ENCODE measurements at regions not wholly inside any gene's neighbourhood (a gene's known extent, or its start where the extent isn't known, plus 50 kb on each side); places are given as distances from the start of the nearest gene placed in this dataset.

DNA sequence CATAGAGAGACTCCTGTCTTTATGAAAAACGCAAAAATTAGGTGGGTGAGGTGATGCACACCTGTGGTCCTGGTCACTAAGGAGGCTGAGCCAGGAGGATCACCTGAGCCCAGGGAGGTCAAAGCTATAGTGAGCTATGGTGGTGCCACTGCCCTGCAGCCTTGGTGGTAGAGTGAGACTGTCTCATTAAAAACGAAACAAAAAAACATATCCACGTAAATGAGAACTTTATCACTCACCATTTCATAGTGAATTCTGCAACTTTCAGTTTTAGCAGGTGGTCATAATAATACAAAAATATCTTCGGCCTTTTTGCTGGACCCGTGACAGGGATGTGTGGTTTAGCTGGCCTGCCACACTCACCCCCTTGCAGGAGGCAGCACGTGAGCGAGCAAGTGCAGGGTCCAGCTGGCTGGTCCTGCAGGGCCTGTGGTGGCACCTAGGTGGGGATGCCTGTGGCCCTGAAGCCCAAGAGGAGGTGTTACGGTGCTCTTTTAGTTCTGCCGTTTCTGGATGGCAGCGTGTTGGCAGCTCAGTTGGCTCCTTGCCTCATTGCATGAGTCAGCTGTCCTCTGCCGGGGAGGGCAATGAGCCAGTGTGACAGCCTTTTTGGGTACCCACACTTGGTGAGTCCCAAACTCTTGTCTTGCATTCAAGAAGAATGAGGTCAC is 1330.7 kb upstream of the TMEM132C start:
- Mint-ChIP-seq H3K27me3 (no peaks in the 10 kb centered on the region), H3K4me3 (no peak overlapping the region), H3K9me3 (ENCODE audit: insufficient read depth) (peaks cover 2% of the 10 kb centered on the region), H3K27ac (no peak overlapping the region), H3K4me1 (no peaks in the 10 kb centered on the region)
- TF ChIP-seq CTCF (IDR thresholded peaks at IDR 0.05) (no peak), EZH2 (IDR thresholded peaks at IDR 0.05; ENCODE audit: borderline replicate concordance, insufficient read depth, low read depth, low read length, poor library complexity, severe bottlenecking) (no peak)
- Histone ChIP-seq H2AFZ (ENCODE audit: insufficient read depth, low read depth, low read length, poor library complexity, severe bottlenecking) (peak overlapping the region; percentile 28), H3K4me3 (ENCODE audit: control extremely low read depth in 1 of 5, extremely low read depth in 1 of 5, insufficient read depth in 1 of 5, low read depth in 2 of 5, low read length in 4 of 5) (no peak overlapping the region), H3K4me2 (replicated peaks; ENCODE audit: low read depth, low read length, poor library complexity, severe bottlenecking) (no peak overlapping the region), H3K27me3 (replicated peaks in 1 of 4; ENCODE audit: control extremely low read depth in 1 of 4, control insufficient read depth in 3 of 4, insufficient read depth in 4 of 4, low read length in 3 of 4) (no peaks in the 10 kb centered on the region), H3K36me3 (replicated peaks in 1 of 2; ENCODE audit: control extremely low read depth in 1 of 2, control insufficient read depth in 1 of 2, extremely low read depth in 1 of 2, insufficient read depth in 2 of 2, low read length in 1 of 2) (no peaks in the 10 kb centered on the region), H3K4me1 (ENCODE audit: control insufficient read depth in 2 of 2, insufficient read depth in 2 of 2, low read length in 2 of 2) (no peaks in the 10 kb centered on the region), H3K27ac (ENCODE audit: low read length in 2 of 2) (no peak overlapping the region), H4K20me1 (ENCODE audit: control insufficient read depth, insufficient read depth, low read length, poor library complexity, severe bottlenecking) (no peaks in the 10 kb centered on the region), H3K9me3 (ENCODE audit: control extremely low read depth in 1 of 3, control insufficient read depth in 2 of 3, insufficient read depth in 1 of 3, low read length in 2 of 3) (peaks cover 0 to 6% (median 0%) of the 10 kb centered on the region in 3 donors), H3K9ac (ENCODE audit: low read length) (no peak overlapping the region), H3K79me2 (ENCODE audit: control insufficient read depth, insufficient read depth, low read length) (no peaks in the 10 kb centered on the region)
- ChIA-PET POLR2A (no interaction called here), CTCF (no interaction called here)
- ATAC-seq (ENCODE audit: low read depth) (no peak), DNase-seq (no peak)
- WGBS (ENCODE audit: insufficient coverage) = 24% methylated on average over 9 of the region's 11 CpGs
- intact Hi-C loops (cut with micrococcal nuclease) = no loop called here

DNA sequence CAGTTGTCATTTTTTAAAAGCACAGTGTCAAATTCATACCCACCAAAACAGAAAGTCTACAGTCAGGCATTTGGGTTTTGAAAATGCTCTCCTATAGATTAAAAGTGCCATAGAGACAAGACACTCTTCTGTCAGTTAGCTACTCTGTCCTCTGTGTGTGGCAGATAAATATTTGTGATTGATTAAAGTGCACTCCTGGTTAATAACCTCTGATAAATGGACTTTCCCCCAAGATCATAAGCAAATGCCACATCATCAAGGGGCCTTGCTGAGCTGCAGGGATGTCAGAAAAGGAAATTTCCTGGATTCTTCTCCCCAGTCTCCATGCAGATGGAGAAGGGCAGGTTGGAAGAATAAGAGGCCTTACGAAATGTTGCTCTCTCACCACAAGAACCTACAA is 1329.5 kb upstream of the TMEM132C start:
- no peak overlapping the region for H3K27ac ChIP-seq (ENCODE audit: low read length in 2 of 2)
- ChIA-PET POLR2A (no interaction called here), CTCF (no interaction called here)
- H3K27me3 Mint-ChIP-seq = no peaks in the 10 kb centered on the region
- H2AFZ ChIP-seq (ENCODE audit: insufficient read depth, low read depth, low read length, poor library complexity, severe bottlenecking) = no peak overlapping the region
- H3K9me3 Mint-ChIP-seq (ENCODE audit: insufficient read depth) = peaks cover 3% of the 10 kb centered on the region
- no peak for DNase-seq
- no peak overlapping the region for H3K4me2 ChIP-seq (replicated peaks; ENCODE audit: low read depth, low read length, poor library complexity, severe bottlenecking)
- 60% methylated on average over 1 of the region's 1 CpG for WGBS (ENCODE audit: insufficient coverage)
- intact Hi-C loops (cut with micrococcal nuclease) = no loop called here
- H4K20me1 ChIP-seq (ENCODE audit: control insufficient read depth, insufficient read depth, low read length, poor library complexity, severe bottlenecking) = no peaks in the 10 kb centered on the region
- no peak overlapping the region for H3K9ac ChIP-seq (ENCODE audit: low read length)
- H3K79me2 ChIP-seq (ENCODE audit: control insufficient read depth, insufficient read depth, low read length) = no peaks in the 10 kb centered on the region
- ATAC-seq (ENCODE audit: low read depth) = no peak
- no peaks in the 10 kb centered on the region for H3K27me3 ChIP-seq (replicated peaks in 1 of 4; ENCODE audit: control extremely low read depth in 1 of 4, control insufficient read depth in 3 of 4, insufficient read depth in 4 of 4, low read length in 3 of 4)
- H3K36me3 ChIP-seq (replicated peaks in 1 of 2; ENCODE audit: control extremely low read depth in 1 of 2, control insufficient read depth in 1 of 2, extremely low read depth in 1 of 2, insufficient read depth in 2 of 2, low read length in 1 of 2) = no peaks in the 10 kb centered on the region
- TF ChIP-seq EZH2 (IDR thresholded peaks at IDR 0.05; ENCODE audit: borderline replicate concordance, insufficient read depth, low read depth, low read length, poor library complexity, severe bottlenecking) (no peak), CTCF (IDR thresholded peaks at IDR 0.05) (no peak)
- no peaks in the 10 kb centered on the region for H3K4me1 Mint-ChIP-seq
- no peak overlapping the region for H3K27ac Mint-ChIP-seq
- H3K4me3 Mint-ChIP-seq = no peak overlapping the region
- H3K9me3 ChIP-seq (ENCODE audit: control extremely low read depth in 1 of 3, control insufficient read depth in 2 of 3, insufficient read depth in 1 of 3, low read length in 2 of 3) = peaks cover 0 to 6% (median 0%) of the 10 kb centered on the region in 3 donors
- no peak overlapping the region for H3K4me3 ChIP-seq (ENCODE audit: control extremely low read depth in 1 of 5, extremely low read depth in 1 of 5, insufficient read depth in 1 of 5, low read depth in 2 of 5, low read length in 4 of 5)
- no peaks in the 10 kb centered on the region for H3K4me1 ChIP-seq (ENCODE audit: control insufficient read depth in 2 of 2, insufficient read depth in 2 of 2, low read length in 2 of 2)

All from B cell (primary cell).